HG02840 (cell line): ENCODE measurements at regions not wholly inside any gene's neighbourhood (a gene's known extent, or its start where the extent isn't known, plus 50 kb on each side); places are given as distances from the start of the nearest gene placed in this dataset.

Experiments used
- ATAC-seq: cut with Tn5 transposase; IDR thresholded peaks from one replicate; pipeline ENCODE4 v1.9.1; 2021; ENCODE audit warnings: mild to moderate bottlenecking, moderate library complexity, moderate number of reproducible peaks; ENCODE audit not compliant: unreplicated experiment, low FRiP score

DNA sequence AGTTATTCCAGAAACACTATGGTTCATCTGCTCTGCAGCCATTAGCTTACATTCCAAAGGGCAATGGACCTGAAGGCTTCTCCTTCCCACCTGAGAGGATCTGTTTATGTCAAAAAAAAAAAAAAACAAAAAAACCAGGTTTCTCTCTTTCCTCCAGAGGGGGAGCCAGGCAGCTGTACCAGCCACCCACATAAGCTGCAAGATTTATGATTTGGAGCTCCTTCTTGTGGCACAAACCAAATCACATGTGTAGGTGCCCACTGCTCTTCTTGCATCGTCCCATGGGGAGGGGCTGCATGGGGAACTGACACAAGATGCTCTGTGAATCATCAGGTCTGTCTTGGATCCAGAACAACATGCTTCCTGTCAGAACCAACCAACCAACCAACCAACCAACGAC lies 231.6 kb upstream of the IGFBP3 start:
- ATAC-seq = no peak

DNA sequence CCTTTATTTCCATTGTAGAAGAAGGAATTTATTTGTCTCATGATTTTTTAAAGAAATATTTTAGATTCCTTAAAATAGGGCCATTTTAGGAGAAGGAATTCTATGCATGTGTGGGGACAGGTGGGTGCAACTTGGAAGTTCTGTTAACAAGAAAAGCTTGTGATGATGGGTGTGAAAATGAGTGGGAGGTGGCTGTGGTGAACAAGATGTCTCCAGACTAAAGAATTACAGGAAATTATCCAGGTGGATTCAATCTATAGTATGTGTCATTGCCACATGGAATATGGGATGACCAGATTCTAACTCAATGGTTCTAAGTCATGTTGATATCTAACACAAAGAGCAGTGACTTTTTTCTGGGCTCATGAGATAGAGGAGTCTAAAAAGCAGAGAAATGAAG lies 229.6 kb upstream of the IGFBP3 start:
- ATAC-seq = no peak

DNA sequence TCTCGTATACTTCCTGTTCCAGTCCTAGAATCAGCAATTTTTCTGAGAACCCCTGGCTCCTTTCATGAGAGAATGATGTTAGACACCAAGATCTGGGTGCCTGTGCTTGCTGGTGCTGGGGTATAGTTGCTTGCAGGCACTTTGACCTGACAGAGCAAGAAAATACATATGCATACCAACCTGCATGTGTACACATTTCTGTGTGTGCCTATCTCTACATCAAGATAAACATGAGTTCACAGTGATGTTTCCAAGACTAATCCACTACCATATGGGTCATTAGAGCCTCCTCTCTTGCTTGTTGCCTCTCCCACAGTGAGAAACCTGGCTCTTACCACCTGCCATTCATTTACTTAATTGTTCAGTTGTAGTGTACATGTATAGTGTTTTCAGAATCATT lies 229.1 kb upstream of the IGFBP3 start:
- ATAC-seq = no peak

DNA sequence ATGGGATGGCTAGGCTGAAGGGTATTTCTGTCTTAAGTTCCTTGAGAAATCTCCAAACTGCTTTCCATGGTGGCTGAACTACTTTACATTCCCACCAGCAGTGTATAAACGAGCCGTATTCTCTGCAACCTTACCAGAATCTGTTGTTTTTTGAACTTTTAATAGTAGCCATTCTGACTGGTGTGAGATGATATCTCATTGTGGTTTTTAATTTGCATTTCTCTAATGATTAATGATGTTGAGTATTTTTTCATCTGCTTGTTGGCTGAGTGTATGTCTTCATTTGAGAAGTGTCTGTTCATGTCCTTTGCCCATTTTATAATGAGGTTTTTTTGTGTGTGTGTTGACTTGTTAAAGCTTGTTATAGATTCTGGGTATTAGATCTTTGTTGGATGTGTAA lies 226.8 kb upstream of the IGFBP3 start:
- ATAC-seq = no peak

DNA sequence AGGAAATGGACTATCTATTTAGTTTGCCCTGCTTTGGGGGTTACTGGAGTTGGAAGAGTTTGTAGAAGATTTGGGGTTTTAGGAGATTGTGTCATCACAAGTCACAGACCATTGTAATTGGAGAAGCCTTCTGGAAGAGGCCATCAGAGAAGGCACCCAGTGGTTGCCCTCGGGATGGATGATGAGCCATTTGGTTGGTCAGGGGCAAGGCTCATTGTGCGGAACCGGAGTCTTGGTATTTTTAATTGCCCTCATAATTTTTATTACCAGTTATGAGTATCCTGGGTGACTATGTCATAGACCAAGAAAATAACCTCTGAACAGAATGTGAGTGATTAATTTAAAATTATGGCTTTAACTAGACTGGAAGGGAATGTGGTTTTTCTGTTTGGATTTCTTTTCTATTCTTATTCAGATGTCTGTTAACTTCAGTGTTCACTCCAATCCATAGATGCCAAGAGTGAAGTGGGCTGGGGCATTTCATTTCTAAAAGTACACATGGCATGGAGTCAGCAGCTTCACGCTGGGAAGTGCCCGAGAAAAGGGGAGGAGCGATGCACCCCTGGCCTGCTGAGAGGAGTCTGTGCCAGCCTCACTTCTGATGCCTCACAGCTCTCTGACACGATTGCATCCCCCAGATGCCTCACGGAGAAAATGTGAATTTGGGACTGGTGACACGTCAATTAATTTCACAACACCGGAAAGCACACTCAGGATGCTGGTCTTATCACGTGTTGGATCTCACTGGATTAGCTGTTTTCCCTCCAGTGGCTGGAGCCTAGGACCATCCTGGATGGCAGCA lies 225.6 kb upstream of the IGFBP3 start:
- no peak for ATAC-seq

DNA sequence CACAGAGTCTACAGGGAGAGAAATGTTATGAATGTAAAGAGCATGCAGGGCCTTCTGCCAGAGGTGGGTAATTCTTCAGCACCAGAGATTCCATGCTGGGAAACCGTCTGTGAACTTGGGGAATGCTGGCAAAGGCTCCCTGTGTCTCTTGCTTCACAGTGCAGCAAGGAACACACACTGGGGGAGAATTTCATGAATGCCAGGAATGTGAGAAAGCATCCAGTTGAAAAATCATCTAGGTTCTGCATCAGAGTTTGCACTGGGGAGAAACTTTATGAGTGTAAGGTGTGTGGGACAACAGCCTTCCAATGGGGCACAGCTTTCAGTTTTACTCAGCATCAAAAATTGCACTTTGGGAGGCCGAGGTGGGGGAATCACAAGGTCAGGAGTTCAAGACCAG lies 224.3 kb upstream of the IGFBP3 start:
- no peak for ATAC-seq

DNA sequence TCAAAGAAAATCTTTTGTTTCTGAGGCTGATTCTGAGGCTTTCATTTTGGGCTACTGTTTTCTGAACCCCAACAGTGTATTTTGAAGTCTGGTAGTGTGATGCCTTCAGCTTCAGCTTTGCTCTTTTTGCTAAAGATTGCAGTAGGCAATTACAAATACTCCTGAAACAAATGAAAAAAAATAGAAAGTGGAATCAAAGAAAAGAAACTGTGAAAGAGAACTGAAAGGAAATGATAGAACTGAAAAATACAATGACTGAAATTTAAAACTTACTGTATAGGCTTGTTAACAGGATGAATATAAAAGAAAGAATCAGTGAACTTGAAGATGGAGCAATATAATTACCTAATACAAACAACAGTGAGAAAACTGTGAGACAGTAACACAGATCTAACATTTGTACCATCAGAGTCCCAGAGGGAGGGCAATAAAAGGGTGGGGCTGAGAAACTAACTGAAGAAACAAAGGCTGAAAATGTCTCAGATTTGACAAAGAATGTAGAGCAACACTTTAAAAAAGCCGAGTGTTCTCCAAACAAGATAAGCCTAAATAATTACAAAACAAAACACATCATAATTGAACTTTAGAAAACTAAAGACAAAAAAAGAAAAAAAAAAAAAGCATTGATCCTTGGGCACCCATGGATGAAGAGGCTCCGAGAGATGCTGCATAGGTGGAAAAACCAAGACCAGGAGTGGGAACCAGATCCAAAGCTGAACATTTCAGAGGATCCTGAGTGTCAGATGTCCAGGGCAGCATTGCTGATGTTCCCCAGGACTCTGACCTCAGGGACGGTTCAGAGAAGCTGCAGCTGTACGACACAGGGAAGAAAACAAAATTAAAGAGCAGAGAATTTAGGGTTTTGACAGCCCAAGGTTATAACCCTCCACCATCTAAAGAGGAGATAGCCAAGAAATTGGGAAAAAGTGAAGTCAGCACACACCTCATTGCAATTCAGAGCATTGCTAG lies 223.2 kb upstream of the IGFBP3 start:
- no peak for ATAC-seq

DNA sequence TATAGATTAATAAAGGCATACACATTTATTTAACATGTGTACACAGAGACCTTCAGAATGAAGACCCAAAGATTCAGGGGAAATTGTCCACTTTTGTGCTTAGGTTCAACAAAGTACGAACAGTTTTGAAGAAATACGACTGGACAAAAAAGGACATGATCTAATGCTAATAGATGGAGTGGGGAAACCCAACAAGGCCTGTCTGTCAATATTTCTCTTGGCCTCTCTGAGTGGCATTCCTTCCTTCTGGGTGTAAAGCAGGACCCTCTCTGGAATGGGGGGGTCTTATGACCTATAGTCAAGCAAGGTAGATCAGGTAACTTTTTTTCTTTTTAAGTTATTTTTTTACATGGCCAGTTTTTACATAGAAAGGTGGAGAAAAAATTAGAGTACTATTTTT lies 222.3 kb upstream of the IGFBP3 start:
- no peak for ATAC-seq

DNA sequence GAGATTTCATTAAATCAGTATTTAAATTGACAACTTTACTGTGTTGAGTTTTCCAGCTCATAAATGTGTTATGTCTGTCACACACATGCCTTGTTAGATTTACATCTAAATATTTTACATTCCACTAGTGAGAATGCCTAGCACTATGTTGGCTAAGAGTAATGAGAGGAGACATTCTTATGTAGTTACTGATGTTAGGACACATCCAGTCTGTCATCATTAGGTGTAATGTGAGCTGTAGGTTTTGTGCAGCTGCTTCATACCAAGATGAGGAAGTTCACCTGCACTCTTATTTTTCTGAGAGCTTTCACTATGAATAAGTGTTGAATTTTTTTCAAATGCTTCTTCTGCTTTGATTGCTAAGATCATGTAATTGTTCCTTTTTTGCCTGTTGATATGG lies 218.0 kb upstream of the IGFBP3 start:
- ATAC-seq = no peak

DNA sequence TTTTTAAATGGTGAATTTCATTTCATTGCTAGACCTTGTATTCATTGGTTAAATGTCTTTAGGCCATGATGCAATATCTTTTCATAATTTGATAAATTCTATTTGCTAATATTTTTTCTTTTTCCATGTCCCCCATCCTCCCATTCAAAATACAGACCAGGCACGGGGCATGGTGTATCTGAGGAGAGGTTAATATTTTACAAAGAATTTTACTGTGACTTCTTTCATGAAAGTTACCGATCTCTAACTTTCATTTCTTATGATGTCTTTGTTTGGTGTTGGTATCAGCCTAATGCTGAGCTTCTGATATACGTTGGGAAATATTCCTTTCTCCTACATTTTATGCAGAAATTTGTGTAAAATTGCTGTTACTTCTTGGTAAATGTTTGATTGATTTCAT lies 216.7 kb upstream of the IGFBP3 start:
- no peak for ATAC-seq

DNA sequence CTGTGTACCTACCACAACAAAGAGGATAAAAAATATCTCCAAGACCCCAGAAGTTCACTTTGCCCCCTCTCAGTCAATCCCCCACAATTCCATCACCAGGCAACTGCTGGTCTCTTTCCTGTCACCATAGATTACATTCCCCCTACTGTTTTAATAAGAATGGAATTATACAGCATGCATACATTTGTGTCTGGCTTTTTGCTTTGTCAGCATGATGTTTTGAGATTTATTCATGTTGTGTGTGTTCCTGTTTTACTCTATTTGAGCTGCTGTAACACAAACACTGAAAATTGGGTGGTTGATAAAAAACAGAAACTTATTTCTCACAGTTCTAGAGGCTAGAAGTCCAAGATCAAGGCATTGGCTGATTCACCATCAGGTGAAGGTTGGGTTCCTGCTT lies 214.5 kb upstream of the IGFBP3 start:
- ATAC-seq = no peak

DNA sequence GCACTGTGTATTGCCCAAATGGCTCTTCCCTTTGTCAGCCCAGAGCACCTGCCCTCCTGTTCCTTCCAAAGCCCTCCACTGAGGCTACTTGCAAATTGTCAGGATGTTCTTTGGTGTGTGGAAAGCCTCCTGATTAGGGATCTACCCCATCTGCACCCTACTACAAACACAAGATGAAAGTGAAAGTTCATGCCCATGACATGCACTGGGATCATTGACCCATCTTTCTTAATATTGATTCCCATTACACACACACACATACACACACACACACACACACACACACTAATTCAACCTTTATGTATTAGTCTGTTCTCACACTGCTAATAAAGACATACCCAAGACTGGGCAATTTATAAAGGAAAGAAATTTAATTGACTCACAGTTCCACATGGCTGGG lies 213.7 kb upstream of the IGFBP3 start:
- ATAC-seq = no peak

DNA sequence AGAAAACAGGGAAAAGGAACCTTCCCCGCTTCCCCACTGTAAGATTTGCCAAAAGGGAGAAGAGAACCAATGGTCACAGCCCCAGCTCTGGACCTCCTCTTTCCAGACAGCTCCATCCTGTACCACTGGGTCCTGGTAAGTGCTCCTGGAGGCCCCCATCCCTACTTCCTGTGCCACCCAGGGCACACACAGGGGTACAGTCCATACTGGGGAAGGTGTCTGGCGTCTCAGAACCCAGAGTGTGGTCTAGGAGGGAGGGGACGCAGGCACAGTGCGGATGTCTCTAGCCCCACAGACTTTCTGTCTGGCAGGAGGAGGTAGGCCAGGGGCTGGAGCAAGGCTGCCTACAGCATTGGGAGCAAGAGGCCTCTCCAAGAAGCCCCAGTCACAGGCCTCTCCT lies 213.3 kb upstream of the IGFBP3 start:
- no peak for ATAC-seq

DNA sequence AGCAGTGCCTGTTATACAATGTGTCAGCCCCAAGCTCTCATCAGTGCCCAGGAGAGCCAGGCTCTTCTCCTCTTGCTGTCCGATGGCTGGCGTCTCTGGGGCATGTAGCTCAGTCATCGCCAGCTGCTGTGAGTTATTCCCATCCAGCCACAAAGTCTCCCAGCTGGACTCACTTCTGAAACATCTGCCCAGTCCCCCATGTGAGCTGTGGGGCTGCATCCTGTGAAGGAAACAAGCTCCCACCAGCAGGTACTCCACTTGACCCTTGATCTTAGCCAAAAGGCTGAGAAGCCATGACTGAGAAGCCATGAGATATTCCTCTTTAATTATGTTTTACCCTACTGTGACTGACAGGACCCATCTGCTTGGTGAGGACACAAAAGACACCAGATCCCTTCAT lies 212.7 kb upstream of the IGFBP3 start:
- no peak for ATAC-seq

DNA sequence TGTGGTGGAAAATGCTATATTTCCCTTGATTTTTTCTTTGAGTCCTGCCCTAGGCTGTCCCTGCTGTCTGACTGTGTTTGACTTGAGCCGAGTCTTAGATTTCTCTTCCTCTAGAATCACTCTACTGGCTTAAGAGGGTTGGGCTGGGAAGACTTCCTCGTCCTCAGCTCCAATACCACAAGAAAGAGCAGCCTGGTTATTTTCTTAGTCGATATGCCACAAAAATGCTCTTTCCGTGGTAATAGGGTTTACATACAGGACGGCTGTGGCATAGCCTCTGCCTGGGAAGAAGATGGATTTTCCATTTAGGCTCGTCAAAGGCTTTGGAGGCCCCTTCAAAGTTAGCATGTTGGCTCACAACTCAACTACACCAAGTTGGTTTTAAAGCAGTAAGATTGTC lies 212.0 kb upstream of the IGFBP3 start:
- ATAC-seq = no peak

DNA sequence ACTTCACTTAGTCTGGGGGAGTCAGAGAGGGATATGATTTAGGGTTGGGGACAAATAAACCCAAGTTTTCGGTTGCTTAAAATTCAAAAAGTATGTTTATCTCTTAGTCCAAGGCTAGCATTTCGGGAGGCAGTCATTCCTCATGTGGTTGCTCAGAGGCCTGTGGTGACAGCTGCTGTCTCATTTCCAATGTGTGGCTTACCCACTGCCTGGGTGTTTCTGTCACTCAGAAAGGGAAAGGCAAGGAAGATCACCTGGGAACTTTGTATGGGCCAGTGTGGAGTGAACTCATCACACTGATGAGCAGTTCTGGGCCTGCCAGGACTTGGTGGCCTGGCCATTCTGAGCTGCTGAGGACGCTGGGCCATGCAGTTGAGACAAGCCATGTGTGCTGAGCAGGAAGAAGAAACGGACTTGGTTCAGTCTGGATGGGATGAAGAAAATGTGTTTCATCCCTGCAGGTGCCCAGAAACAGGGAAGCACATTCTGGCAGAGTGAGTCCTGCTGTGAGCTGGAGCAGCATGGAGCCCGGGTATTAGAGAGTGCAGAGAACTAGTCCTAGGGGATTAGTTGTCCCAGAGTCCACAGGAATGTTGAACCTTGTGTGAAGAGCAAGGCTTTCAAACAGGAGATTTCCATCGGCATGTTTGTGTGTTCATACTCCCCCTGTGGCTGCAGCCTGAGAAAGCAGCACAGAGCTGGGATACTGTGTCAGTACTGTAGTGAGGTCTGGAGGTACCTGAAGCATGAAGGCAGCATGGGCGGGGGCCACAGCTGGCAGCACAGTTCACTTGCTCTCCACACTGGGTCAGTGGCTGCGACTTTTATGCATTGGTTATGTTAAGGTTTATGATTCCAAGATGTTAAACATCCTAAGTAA lies 211.1 kb upstream of the IGFBP3 start:
- no peak for ATAC-seq

DNA sequence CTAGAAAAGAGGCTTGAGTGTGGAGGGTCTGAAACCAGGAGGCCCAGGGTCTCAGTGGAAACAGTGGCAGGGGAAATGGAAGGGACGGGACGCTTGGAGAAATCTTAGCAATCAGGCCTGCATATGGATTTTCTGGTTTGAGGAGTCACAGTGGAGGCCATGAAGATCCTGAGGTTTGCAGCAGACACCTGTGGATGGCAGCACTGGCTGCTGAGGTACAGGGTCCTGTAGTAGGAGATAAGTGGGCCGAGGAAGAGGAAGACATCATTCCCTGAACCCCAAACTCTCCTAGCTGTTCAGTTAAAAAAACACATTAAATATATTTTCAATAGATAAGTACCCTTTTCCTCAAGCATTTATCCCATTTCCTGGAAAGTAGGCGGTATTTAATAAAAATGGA lies 208.8 kb upstream of the IGFBP3 start:
- ATAC-seq = no peak

DNA sequence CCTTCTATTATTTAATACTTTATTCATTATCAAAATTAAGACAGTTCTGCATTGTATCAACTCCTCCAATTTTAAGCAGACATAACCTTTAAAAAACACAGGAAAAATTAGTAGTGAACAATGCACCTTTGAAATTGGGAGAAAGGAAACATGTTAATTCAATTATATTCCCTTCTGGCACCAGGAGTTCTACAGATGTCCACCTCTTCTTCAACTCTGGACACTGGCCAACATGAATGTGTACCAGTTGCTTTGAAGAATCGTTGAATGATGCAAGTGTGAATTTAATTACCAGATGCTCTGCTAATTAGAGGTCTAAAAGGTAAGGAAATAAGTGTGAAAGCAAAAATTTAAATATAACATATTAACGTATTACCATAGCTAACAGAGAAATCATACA lies 206.7 kb upstream of the IGFBP3 start:
- no peak for ATAC-seq

DNA sequence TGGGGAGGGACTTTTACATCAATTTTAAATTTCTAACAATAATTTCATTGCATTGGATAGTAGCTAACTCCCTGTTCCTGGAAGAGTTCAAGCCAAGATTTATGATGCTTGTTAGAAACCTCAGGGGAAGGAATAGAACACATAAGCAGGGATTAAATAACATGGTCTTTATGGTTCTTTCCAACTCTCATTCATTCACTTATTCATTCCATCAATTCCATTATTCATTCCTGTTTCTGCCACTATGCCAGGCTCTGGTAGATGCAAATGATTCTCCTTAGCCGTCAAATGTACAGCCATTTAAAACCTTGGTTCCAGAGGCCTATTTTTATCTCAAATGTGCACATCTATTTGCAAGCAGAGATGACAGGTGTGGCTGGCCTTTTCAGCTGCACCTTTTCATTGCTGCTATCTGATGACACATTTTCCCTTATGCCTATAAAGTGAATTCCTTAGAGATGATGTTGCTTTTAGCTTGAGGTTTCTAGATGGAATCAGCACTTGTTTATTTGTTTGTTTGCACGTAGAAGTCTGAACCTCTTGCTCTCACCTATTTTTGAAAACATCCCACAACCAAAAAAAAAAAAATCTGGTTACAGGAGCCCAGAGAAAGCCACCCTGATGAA lies 205.7 kb upstream of the IGFBP3 start:
- ATAC-seq = no peak

DNA sequence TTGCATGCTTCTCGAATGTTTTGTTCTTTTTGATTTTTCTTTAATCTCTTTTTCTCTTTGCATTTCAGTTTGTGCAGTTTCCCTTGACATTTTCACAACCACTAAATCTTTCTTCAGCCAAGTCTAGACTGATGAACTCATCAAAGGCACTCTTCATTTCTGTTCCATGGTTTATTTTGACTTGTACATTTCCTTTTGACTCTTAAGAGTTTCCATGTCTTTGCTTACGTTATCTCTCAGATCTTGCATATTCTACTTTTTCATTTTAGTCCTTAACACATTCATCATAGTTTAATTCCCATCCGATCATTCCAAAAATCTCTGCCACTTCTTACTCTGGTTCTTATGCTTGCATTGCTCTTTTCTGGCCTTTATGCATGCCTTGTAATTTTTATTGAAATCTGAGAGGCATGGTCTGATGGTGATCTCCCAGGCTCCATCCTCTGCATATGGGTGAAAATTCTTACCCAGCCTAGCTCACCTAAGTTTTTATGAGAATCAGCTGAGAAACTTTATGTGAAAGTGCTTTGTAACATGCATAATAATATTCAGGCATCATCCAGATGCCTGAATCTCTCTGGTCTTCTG lies 202.8 kb upstream of the IGFBP3 start:
- ATAC-seq = no peak
